Epithelial cell of proximal tubule (primary cell): ENCODE measurements at regions not wholly inside any gene's neighbourhood (a gene's known extent, or its start where the extent isn't known, plus 50 kb on each side); places are given as distances from the start of the nearest gene placed in this dataset.

Experiments used
- DNase-seq: peaks from one replicate; pipeline ENCODE4 v3.0.0-alpha.2; 2011; ENCODE audit warnings: low read depth
- H3K4me3 ChIP-seq: 2 replicates; pipeline ENCODE4 v1.5.1; 2011; ENCODE audit warnings: low read depth, mild to moderate bottlenecking, low read length
- CTCF ChIP-seq: conservative IDR thresholded peaks from 2 replicates; pipeline ENCODE4 v1.5.1; 2012; ENCODE audit warnings: low read depth, mild to moderate bottlenecking, low read length

GRCh38 chr13:83577183-83577582 lies 305.1 kb downstream of the SLITRK1 start:
- no peak overlapping the region for H3K4me3 ChIP-seq
- TF ChIP-seq CTCF, result no peak
- no peak for DNase-seq

GRCh38 chr13:83568019-83568418 lies 314.3 kb downstream of the SLITRK1 start:
- no peak overlapping the region for H3K4me3 ChIP-seq
- TF ChIP-seq CTCF, result no peak
- DNase-seq, result no peak

- no peak for DNase-seq
- no peak overlapping the region for H3K4me3 ChIP-seq
- no peak for TF ChIP-seq CTCF
Measured at GRCh38 chr13:83563499-83563898, 318.8 kb downstream of the SLITRK1 start.

- no peak overlapping the region for H3K4me3 ChIP-seq
- no peak for TF ChIP-seq CTCF
- no peak for DNase-seq
Measured at GRCh38 chr13:83557845-83558244, 324.4 kb downstream of the SLITRK1 start.

- no peak for TF ChIP-seq CTCF
- H3K4me3 ChIP-seq, result no peak overlapping the region
- no peak for DNase-seq
Measured at GRCh38 chr13:83549671-83550070, 332.6 kb downstream of the SLITRK1 start.

- TF ChIP-seq CTCF, result no peak
- H3K4me3 ChIP-seq, result no peak overlapping the region
- DNase-seq, result no peak
Measured at GRCh38 chr13:83547043-83547442, 335.2 kb downstream of the SLITRK1 start.

- no peak for TF ChIP-seq CTCF
- H3K4me3 ChIP-seq, result no peak overlapping the region
- no peak for DNase-seq
Measured at GRCh38 chr13:83546476-83546875, 335.8 kb downstream of the SLITRK1 start.
